Motor neuron (in vitro differentiated cells): ENCODE measurements at regions not wholly inside any gene's neighbourhood (a gene's known extent, or its start where the extent isn't known, plus 50 kb on each side); places are given as distances from the start of the nearest gene placed in this dataset.

Experiments used
- ATAC-seq, 8 experiments: fragments of 200-7000 bp; cut with Tn5 transposase; replicated peaks in 6 of 8; 2 replicates each; pipeline ENCODE4 v1.8.0; 2021; ENCODE audit warnings: mild to moderate bottlenecking in 8 of 8, moderate library complexity in 8 of 8
- H3K27ac ChIP-seq, 2 donors: fragments of 250-450 bp; sonication (Bioruptor Pico); 2 replicates each; pipeline ENCODE4 v1.9.0; 2021; ENCODE audit warnings: antibody characterized with exemption in 2 of 2, mild to moderate bottlenecking in 2 of 2, moderate library complexity in 1 of 2
- H3K4me1 ChIP-seq, 2 donors: fragments of 250-450 bp; sonication (Bioruptor Pico); replicated peaks in 1 of 2; 2 replicates each; pipeline ENCODE4 v1.6.1; 2021; ENCODE audit warnings: antibody characterized with exemption in 2 of 2, mild to moderate bottlenecking in 2 of 2, moderate library complexity in 1 of 2
- H3K4me3 ChIP-seq, 5 donors: fragments of 250-450 bp; sonication (Bioruptor Pico); 2 replicates each; pipeline ENCODE4 v1.9.0; 2021; ENCODE audit warnings: antibody characterized with exemption in 5 of 5, mild to moderate bottlenecking in 5 of 5, moderate library complexity in 4 of 5
- WGBS, 10 experiments: fragments of 450-650 bp; shearing (Covaris generic); methylation state at CpG; one replicate each; pipeline ENCODE4 v1.0.0; 2022; 5-methylcytosine and 5-hydroxymethylcytosine counted together
- in situ Hi-C, 9 experiments: fragments of 400-800 bp; cut with MboI; loops; one replicate each; pipeline ENCODE4 v1.15.0; 2021; ENCODE audit warnings: low sequenced_read_pairs in 9 of 9, low pct_unique_long_range_greater_than_20kb in 2 of 9; ENCODE audit not compliant: unreplicated experiment in 9 of 9

GRCh38 chr2:147027436-147027835 lies 817.4 kb upstream of the ACVR2A start:
- Histone ChIP-seq H3K4me1 (no peaks in the 10 kb centered on the region), H3K27ac (no peak overlapping the region), H3K4me3 (no peak overlapping the region)
- in situ Hi-C loops, result no loop called here
- WGBS, 10 experiments, result 0 to 80% (median 15%) methylated on average over 1 of the region's 1 CpG; no CpG with 5 or more reads in 2 of the 10 experiments
- ATAC-seq, result no peak

GRCh38 chr2:147026664-147027295 lies 818.0 kb upstream of the ACVR2A start:
- no peaks in the 10 kb centered on the region for H3K4me1 ChIP-seq
- H3K4me3 ChIP-seq, result no peak overlapping the region
- no peak overlapping the region for H3K27ac ChIP-seq
- ATAC-seq, result peak in 2 of 8 experiments; percentile 14 to 50
- in situ Hi-C loops, result no loop called here
- 16 to 100% (median 79%) methylated on average over 1 to 2 of the region's 2 CpGs; no CpG with 5 or more reads in 4 of the 10 experiments for WGBS, 10 experiments

GRCh38 chr2:147025646-147026585 lies 818.9 kb upstream of the ACVR2A start:
- 0 to 100% (median 100%) methylated on average over 1 of the region's 1 CpG; no CpG with 5 or more reads in 5 of the 10 experiments for WGBS, 10 experiments
- in situ Hi-C loops, result no loop called here
- ATAC-seq, result peak in 2 of 8 experiments; percentile 64 to 83
- H3K4me3 ChIP-seq, result no peak overlapping the region
- H3K27ac ChIP-seq, result no peak overlapping the region
- H3K4me1 ChIP-seq, result no peaks in the 10 kb centered on the region

- 63 to 100% (median 93%) methylated on average over 1 to 3 of the region's 3 CpGs for WGBS, 10 experiments
- in situ Hi-C loops, result loop anchor here in 1 of 9 experiments (25.0 kb wide), 1 partner anchor 282 kb away; no protein-coding TSS in a partner anchor
- Histone ChIP-seq H3K4me3 (no peak overlapping the region), H3K4me1 (peaks cover 0 to 5% of the 10 kb centered on the region in 2 donors), H3K27ac (no peak overlapping the region)
- ATAC-seq, result no peak
Measured at GRCh38 chr2:147019311-147019710, 825.5 kb upstream of the ACVR2A start.

GRCh38 chr2:147017951-147018645 lies 826.7 kb upstream of the ACVR2A start:
- peak in 5 of 8 experiments; percentile 40 to 100 (median 99) for ATAC-seq
- in situ Hi-C loops, result loop anchor here in 1 of 9 experiments (25.0 kb wide), 1 partner anchor 281 kb away; no protein-coding TSS in a partner anchor
- H3K27ac ChIP-seq, result no peak overlapping the region
- WGBS, 10 experiments, result 7 to 93% (median 69%) methylated on average over 2 to 5 of the region's 6 CpGs; no CpG with 5 or more reads in 1 of the 10 experiments
- no peak overlapping the region for H3K4me3 ChIP-seq
- H3K4me1 ChIP-seq, result peaks cover 0 to 5% of the 10 kb centered on the region in 2 donors

- ATAC-seq, result no peak
- Histone ChIP-seq H3K4me3 (no peak overlapping the region), H3K27ac (no peak overlapping the region), H3K4me1 (peaks cover 0 to 5% of the 10 kb centered on the region in 2 donors)
- in situ Hi-C loops, result loop anchor here in 1 of 9 experiments (25.0 kb wide), 1 partner anchor 279 kb away; no protein-coding TSS in a partner anchor
- 20 to 60% (median 48%) methylated on average over 1 of the region's 1 CpG; no CpG with 5 or more reads in 4 of the 10 experiments for WGBS, 10 experiments
Measured at GRCh38 chr2:147016181-147016580, 828.6 kb upstream of the ACVR2A start.

- WGBS, 10 experiments, result 43 to 67% (median 54%) methylated on average over 1 of the region's 1 CpG; no CpG with 5 or more reads in 4 of the 10 experiments
- Histone ChIP-seq H3K4me1 (peaks cover 0 to 5% of the 10 kb centered on the region in 2 donors), H3K27ac (no peak overlapping the region), H3K4me3 (no peak overlapping the region)
- in situ Hi-C loops, result loop anchor here in 1 of 9 experiments (25.0 kb wide), 1 partner anchor 278 kb away; no protein-coding TSS in a partner anchor
- no peak for ATAC-seq
Measured at GRCh38 chr2:147015591-147015990, 829.2 kb upstream of the ACVR2A start.

GRCh38 chr2:147013696-147014392 lies 831.0 kb upstream of the ACVR2A start:
- in situ Hi-C loops, result loop anchor here in 1 of 9 experiments (25.0 kb wide), 1 partner anchor 277 kb away; no protein-coding TSS in a partner anchor
- no peak overlapping the region for H3K4me3 ChIP-seq
- no peak for ATAC-seq
- H3K27ac ChIP-seq, result no peak overlapping the region
- H3K4me1 ChIP-seq, result peaks cover 0 to 5% of the 10 kb centered on the region in 2 donors

- 17 to 100% (median 80%) methylated on average over 1 to 2 of the region's 2 CpGs; no CpG with 5 or more reads in 2 of the 10 experiments for WGBS, 10 experiments
- in situ Hi-C loops, result loop anchor here in 1 of 9 experiments (25.0 kb wide), 1 partner anchor 271 kb away; no protein-coding TSS in a partner anchor
- no peak overlapping the region for H3K27ac ChIP-seq
Measured at GRCh38 chr2:147008481-147008880, 836.3 kb upstream of the ACVR2A start.

GRCh38 chr2:147006736-147007141 lies 838.1 kb upstream of the ACVR2A start:
- no peak overlapping the region for H3K4me3 ChIP-seq
- H3K27ac ChIP-seq, result no peak overlapping the region
- 0 to 100% (median 77%) methylated on average over 1 to 2 of the region's 2 CpGs for WGBS, 10 experiments
- no peaks in the 10 kb centered on the region for H3K4me1 ChIP-seq
- peak in 1 of 8 experiments; percentile 49 for ATAC-seq
- in situ Hi-C loops, result loop anchor here in 1 of 9 experiments (25.0 kb wide), 1 partner anchor 269 kb away; no protein-coding TSS in a partner anchor

More at GRCh38 chr2:147008481-147008880, 836.3 kb upstream of the ACVR2A start:
- no peaks in the 10 kb centered on the region for H3K4me1 ChIP-seq
- H3K4me3 ChIP-seq, result no peak overlapping the region
- no peak for ATAC-seq

GRCh38 chr2:147003081-147003480 lies 841.7 kb upstream of the ACVR2A start:
- WGBS, 10 experiments, result 40 to 100% (median 85%) methylated on average over 1 to 2 of the region's 2 CpGs; no CpG with 5 or more reads in 2 of the 10 experiments
- no peak for ATAC-seq
- in situ Hi-C loops, result loop anchor here in 1 of 9 experiments (25.0 kb wide), 1 partner anchor 266 kb away; no protein-coding TSS in a partner anchor
- no peak overlapping the region for H3K27ac ChIP-seq
- no peaks in the 10 kb centered on the region for H3K4me1 ChIP-seq
- H3K4me3 ChIP-seq, result no peak overlapping the region

GRCh38 chr2:147002256-147002655 lies 842.6 kb upstream of the ACVR2A start:
- in situ Hi-C loops, result loop anchor here in 1 of 9 experiments (25.0 kb wide), 1 partner anchor 265 kb away; no protein-coding TSS in a partner anchor
- no peak overlapping the region for H3K27ac ChIP-seq
- WGBS, 10 experiments, result 0 to 88% (median 33%) methylated on average over 1 of the region's 1 CpG; no CpG with 5 or more reads in 3 of the 10 experiments
- ATAC-seq, result no peak
- peaks cover 0 to 6% of the 10 kb centered on the region in 2 donors for H3K4me1 ChIP-seq
- no peak overlapping the region for H3K4me3 ChIP-seq
